ENCODE measurements at regions not wholly inside any gene's neighbourhood (a gene's known extent, or its start where the extent isn't known, plus 50 kb on each side); places are given as distances from the start of the nearest gene placed in this dataset.

DNA sequence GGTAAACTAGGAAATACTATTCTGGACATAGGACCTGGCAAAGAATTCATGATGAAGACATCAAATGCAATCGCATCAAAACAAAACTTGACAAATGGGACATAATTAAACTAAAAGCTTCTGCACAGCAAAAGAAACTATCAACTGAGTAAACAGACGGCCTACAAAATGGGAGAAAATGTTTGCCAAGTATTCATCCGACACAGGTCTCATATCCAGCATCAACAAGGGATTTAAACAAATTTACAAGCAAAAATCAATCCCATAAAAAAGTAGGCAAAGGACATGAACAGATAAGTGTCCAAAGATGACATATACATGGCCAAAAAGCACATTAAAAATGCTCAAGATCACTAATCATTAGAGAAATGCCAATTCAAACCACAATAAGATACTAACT is 1088.9 kb downstream of the NAALADL2 start:
- TF ChIP-seq, protein P1, sequence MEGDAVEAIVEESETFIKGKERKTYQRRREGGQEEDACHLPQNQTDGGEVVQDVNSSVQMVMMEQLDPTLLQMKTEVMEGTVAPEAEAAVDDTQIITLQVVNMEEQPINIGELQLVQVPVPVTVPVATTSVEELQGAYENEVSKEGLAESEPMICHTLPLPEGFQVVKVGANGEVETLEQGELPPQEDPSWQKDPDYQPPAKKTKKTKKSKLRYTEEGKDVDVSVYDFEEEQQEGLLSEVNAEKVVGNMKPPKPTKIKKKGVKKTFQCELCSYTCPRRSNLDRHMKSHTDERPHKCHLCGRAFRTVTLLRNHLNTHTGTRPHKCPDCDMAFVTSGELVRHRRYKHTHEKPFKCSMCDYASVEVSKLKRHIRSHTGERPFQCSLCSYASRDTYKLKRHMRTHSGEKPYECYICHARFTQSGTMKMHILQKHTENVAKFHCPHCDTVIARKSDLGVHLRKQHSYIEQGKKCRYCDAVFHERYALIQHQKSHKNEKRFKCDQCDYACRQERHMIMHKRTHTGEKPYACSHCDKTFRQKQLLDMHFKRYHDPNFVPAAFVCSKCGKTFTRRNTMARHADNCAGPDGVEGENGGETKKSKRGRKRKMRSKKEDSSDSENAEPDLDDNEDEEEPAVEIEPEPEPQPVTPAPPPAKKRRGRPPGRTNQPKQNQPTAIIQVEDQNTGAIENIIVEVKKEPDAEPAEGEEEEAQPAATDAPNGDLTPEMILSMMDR (conservative IDR thresholded peaks at IDR 0.05; ENCODE audit: low read depth, low read length), result no peak
- no peak for TF ChIP-seq EZH2 (IDR thresholded peaks at IDR 0.05; ENCODE audit: borderline replicate concordance, low read depth, low read length, poor library complexity, severe bottlenecking)
